ENCODE measurements at regions not wholly inside any gene's neighbourhood (a gene's known extent, or its start where the extent isn't known, plus 50 kb on each side); places are given as distances from the start of the nearest gene placed in this dataset.
"Not testable (repeated sequence)": the region's sequence is repeated elsewhere in the genome, so short reads cannot be mapped to it uniquely, and the experiment has no call there.

DNA sequence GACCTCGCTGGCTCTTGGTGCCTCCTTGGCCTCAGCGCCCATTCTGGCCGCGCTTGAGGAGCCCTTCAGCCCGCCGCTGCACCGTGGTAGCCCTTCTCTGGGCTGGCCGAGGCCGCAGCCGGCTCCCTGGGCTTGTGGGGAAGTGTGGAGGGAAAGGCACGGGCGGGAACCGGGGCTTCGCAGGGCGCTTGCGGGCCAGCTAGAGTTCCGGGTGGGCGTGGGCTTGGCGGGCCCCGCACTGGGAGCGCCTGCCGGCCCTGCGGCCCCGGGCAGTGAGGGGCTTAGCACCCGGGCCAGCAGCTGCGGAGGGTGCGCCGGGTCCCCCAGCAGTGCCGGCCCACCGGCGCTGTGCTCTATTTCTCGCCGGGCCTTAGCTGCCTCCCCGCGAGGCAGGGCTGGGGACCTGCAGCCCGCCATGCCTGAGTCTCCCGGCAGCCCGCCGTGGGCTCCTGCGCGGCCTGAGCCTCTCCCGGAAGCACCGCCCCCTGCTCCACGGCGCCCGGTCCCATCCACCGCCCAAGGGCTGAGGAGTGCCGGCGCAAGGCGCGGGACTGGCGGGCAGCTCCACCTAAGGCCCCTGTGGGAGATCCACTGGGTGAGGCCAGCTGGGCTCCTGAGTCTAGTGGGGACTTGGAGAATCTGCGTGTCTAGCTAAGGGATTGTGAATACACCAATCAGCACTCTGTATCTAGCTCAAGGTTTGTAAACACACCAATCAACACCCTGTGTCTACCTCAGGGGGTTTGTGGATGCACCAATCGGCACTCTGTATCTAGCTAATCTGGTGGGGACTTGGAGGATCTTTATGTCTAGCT is 141.1 kb downstream of the SLCO4C1 start:
- H3K27me3 Mint-ChIP-seq, POLR2A ChIA-PET, H3K27ac Mint-ChIP-seq, H3K9me3 Mint-ChIP-seq, H3K36me3 Mint-ChIP-seq, DNase-seq, H3K4me1 Mint-ChIP-seq, H3K4me3 Mint-ChIP-seq: not testable (repeated sequence)
- peak; percentile 42 for ATAC-seq (ENCODE audit: low read depth)

GRCh38 chr5:102154291-102154690 is 141.8 kb downstream of the SLCO4C1 start:
- H3K36me3 Mint-ChIP-seq: no peaks in the 10 kb centered on the region
- peaks cover 6% of the 10 kb centered on the region for H3K27me3 Mint-ChIP-seq
- no peaks in the 10 kb centered on the region for H3K4me1 Mint-ChIP-seq
- ATAC-seq (ENCODE audit: low read depth) (no peak), DNase-seq (no peak)
- H3K4me3 Mint-ChIP-seq: no peak overlapping the region
- H3K9me3 Mint-ChIP-seq: no peaks in the 10 kb centered on the region
- no peak overlapping the region for H3K27ac Mint-ChIP-seq
- POLR2A ChIA-PET: no interaction called here

DNA sequence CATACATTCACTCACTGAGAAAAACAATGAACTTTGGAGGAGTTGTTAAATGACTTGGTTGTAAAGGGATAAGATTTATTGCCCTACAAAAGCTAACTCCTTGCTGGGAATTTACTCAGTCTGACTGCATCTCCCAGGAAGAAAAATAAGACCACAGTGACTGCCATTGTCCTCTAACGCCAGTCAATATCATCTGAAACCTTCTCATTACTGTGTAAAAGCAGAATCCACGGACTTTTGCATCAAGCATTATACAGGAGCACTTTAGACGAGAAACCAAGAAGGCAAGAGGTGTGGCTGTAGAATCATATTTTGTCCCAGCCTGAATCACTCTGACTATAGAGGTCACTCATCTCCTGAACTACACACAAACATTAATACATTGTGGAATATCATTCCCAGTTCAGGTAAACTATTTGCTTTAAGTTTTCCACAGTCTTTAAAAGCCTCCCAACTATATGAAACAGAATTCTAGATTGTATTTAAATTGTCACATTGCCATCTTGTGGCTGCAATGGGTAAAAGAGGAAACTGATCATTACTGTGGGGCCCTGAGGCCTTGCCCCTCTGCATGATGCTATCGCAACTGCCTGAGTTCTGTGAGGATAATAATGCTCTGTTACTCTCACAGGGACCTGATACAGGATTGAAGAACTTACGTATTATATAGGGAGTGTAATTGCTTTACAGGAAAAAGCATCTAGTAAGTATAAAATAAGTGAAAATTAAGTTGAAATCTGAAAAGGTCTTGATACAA is 142.9 kb downstream of the SLCO4C1 start:
- Mint-ChIP-seq H3K9me3 (no peaks in the 10 kb centered on the region), H3K27ac (no peak overlapping the region), H3K27me3 (peaks cover 4% of the 10 kb centered on the region), H3K36me3 (no peaks in the 10 kb centered on the region), H3K4me1 (no peaks in the 10 kb centered on the region), H3K4me3 (no peak overlapping the region)
- ATAC-seq (ENCODE audit: low read depth) (no peak), DNase-seq (no peak)
- POLR2A ChIA-PET: no interaction called here

DNA sequence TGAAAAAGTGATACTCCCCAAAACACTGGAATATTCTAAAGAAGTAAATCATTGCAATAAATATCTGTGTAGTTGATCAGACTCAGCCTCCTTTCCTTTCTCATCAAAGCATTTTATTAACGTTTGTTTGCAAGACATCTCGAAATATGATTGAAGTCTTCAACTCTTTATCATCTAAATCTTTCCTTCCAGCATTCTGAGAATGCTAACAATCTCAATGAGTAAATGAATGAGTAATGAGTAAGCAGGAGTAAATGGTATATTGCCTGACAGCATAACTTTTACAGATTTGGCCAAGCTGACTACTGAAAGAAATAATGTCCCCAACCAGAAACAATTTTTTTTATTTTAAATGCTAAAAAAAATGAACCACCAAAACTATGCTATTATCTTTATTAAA is 157.1 kb downstream of the SLCO4C1 start:
- H3K4me3 Mint-ChIP-seq: no peak overlapping the region
- no peak for ATAC-seq (ENCODE audit: low read depth)
- POLR2A ChIA-PET: no interaction called here

GRCh38 chr5:102138243-102138653 is 157.8 kb downstream of the SLCO4C1 start:
- POLR2A ChIA-PET: no interaction called here
- Mint-ChIP-seq H3K9me3 (no peaks in the 10 kb centered on the region), H3K4me1 (no peaks in the 10 kb centered on the region)

More for the DNA sequence above, 157.1 kb downstream of the SLCO4C1 start:
- no peak overlapping the region for H3K27ac Mint-ChIP-seq
- no peaks in the 10 kb centered on the region for H3K27me3 Mint-ChIP-seq
- no peaks in the 10 kb centered on the region for H3K9me3 Mint-ChIP-seq
- no peaks in the 10 kb centered on the region for H3K36me3 Mint-ChIP-seq
- no peaks in the 10 kb centered on the region for H3K4me1 Mint-ChIP-seq
- no peak for DNase-seq

DNA sequence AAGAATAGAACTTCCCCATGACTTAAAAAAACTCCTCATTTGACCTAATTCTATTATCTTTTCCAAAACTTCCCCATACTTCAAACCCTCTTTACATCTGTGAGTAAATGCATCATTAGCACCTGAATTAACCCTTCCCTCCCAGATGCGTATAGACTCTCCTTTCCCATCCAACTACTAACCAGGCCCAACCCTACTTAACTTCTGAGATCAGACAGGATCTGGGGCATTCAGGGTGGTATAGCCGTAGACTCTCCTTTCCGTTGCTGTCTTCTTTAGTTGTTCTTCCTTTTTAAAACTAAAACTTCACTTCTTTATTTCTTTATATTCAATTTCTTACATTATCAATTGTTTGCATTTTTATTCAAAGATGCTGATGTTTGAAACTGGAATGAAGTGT is 165.2 kb downstream of the SLCO4C1 start:
- Mint-ChIP-seq H3K36me3 (no peaks in the 10 kb centered on the region), H3K27ac (no peak overlapping the region), H3K9me3 (peaks cover 3% of the 10 kb centered on the region), H3K4me1 (no peaks in the 10 kb centered on the region), H3K27me3 (no peaks in the 10 kb centered on the region), H3K4me3 (no peak overlapping the region)
- DNase-seq (no peak), ATAC-seq (ENCODE audit: low read depth) (no peak)
- POLR2A ChIA-PET: no interaction called here

More at GRCh38 chr5:102138243-102138653, 157.8 kb downstream of the SLCO4C1 start:
- Mint-ChIP-seq H3K4me3 (no peak overlapping the region), H3K36me3 (no peaks in the 10 kb centered on the region), H3K27ac (no peak overlapping the region), H3K27me3 (no peaks in the 10 kb centered on the region)
- ATAC-seq (ENCODE audit: low read depth) (no peak), DNase-seq (no peak)

GRCh38 chr5:102130386-102130785 is 165.7 kb downstream of the SLCO4C1 start:
- no peak overlapping the region for H3K4me3 Mint-ChIP-seq
- H3K4me1 Mint-ChIP-seq: no peaks in the 10 kb centered on the region
- no peaks in the 10 kb centered on the region for H3K36me3 Mint-ChIP-seq
- DNase-seq: no peak
- peaks cover 3% of the 10 kb centered on the region for H3K9me3 Mint-ChIP-seq
- no peak for ATAC-seq (ENCODE audit: low read depth)
- no peak overlapping the region for H3K27ac Mint-ChIP-seq
- POLR2A ChIA-PET: no interaction called here
- H3K27me3 Mint-ChIP-seq: no peaks in the 10 kb centered on the region

GRCh38 chr5:102119252-102119651 is 176.8 kb downstream of the SLCO4C1 start:
- H3K36me3 Mint-ChIP-seq: no peaks in the 10 kb centered on the region
- no peak overlapping the region for H3K27ac Mint-ChIP-seq
- POLR2A ChIA-PET: no interaction called here
- H3K4me3 Mint-ChIP-seq: no peak overlapping the region
- no peaks in the 10 kb centered on the region for H3K9me3 Mint-ChIP-seq
- DNase-seq (no peak), ATAC-seq (ENCODE audit: low read depth) (no peak)
- H3K27me3 Mint-ChIP-seq: peaks cover 2% of the 10 kb centered on the region
- no peaks in the 10 kb centered on the region for H3K4me1 Mint-ChIP-seq

- ATAC-seq (ENCODE audit: low read depth) (no peak), DNase-seq (no peak)
- POLR2A ChIA-PET: no interaction called here
- no peaks in the 10 kb centered on the region for H3K36me3 Mint-ChIP-seq
- H3K27me3 Mint-ChIP-seq: peaks cover 2% of the 10 kb centered on the region
- H3K4me3 Mint-ChIP-seq: no peak overlapping the region
- no peak overlapping the region for H3K27ac Mint-ChIP-seq
- H3K4me1 Mint-ChIP-seq: no peaks in the 10 kb centered on the region
- peaks cover 2% of the 10 kb centered on the region for H3K9me3 Mint-ChIP-seq
Measured at GRCh38 chr5:102115736-102116135, 180.3 kb downstream of the SLCO4C1 start.

DNA sequence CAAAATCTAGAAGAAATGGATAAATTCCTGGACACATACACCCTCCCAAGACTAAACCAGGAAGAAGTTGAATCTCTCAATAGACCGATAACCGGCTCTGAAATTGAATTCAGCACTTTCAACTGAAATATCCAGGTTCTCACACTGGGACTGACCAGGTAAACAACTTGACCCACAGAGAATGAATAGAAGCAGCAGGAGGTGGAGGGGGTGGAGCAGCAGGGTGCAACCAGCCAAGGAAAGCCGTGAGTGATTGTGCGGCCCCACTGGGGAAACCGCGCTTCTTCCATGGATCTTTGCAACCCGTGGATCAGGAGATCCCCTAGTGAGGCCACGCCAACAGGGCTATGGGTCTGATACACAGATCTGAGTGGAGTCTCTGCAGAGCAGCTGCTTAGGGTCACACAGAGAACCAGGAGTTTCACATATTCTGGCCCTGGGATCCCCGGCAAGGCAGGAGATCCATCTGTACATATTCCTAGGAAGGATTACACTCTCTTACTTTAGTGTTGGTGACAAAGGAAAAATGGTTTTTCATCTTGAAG is 181.5 kb downstream of the SLCO4C1 start:
- no peak for DNase-seq
- peaks cover 2% of the 10 kb centered on the region for H3K9me3 Mint-ChIP-seq
- H3K27me3 Mint-ChIP-seq: peaks cover 2% of the 10 kb centered on the region
- H3K4me1 Mint-ChIP-seq: no peaks in the 10 kb centered on the region
- POLR2A ChIA-PET: no interaction called here
- H3K36me3 Mint-ChIP-seq: no peaks in the 10 kb centered on the region
- H3K4me3 Mint-ChIP-seq: no peak overlapping the region
- ATAC-seq (ENCODE audit: low read depth): no peak
- no peak overlapping the region for H3K27ac Mint-ChIP-seq

GRCh38 chr5:102107865-102108264 is 188.2 kb downstream of the SLCO4C1 start:
- Mint-ChIP-seq H3K27me3 (no peaks in the 10 kb centered on the region), H3K9me3 (peaks cover 2% of the 10 kb centered on the region), H3K4me3 (no peak overlapping the region), H3K36me3 (no peaks in the 10 kb centered on the region), H3K27ac (no peak overlapping the region), H3K4me1 (no peaks in the 10 kb centered on the region)
- no peak for ATAC-seq (ENCODE audit: low read depth)
- POLR2A ChIA-PET: no interaction called here
- DNase-seq: no peak

GRCh38 chr5:102106599-102106998 is 189.5 kb downstream of the SLCO4C1 start:
- Mint-ChIP-seq H3K36me3 (no peaks in the 10 kb centered on the region), H3K4me1 (no peaks in the 10 kb centered on the region), H3K9me3 (no peaks in the 10 kb centered on the region), H3K27ac (no peak overlapping the region), H3K27me3 (no peaks in the 10 kb centered on the region), H3K4me3 (no peak overlapping the region)
- ATAC-seq (ENCODE audit: low read depth) (no peak), DNase-seq (no peak)
- POLR2A ChIA-PET: no interaction called here

GRCh38 chr5:102099766-102100331 is 196.2 kb downstream of the SLCO4C1 start:
- ATAC-seq (ENCODE audit: low read depth): no peak
- Mint-ChIP-seq H3K9me3 (no peaks in the 10 kb centered on the region), H3K36me3 (no peaks in the 10 kb centered on the region), H3K27ac (no peak overlapping the region), H3K4me1 (no peaks in the 10 kb centered on the region), H3K4me3 (no peak overlapping the region), H3K27me3 (peaks cover 2% of the 10 kb centered on the region)
- DNase-seq: no peak
- POLR2A ChIA-PET: no interaction called here

- H3K4me3 Mint-ChIP-seq; ATAC-seq (ENCODE audit: low read depth); H3K27me3 Mint-ChIP-seq; H3K36me3 Mint-ChIP-seq; H3K9me3 Mint-ChIP-seq; H3K4me1 Mint-ChIP-seq; POLR2A ChIA-PET; H3K27ac Mint-ChIP-seq; DNase-seq: not testable (repeated sequence)
Measured at GRCh38 chr5:102099083-102099482, 197.0 kb downstream of the SLCO4C1 start.
